CD4-positive, alpha-beta T cell treated with Interleukin-2 at 100 ng/mL for 4 hours (primary cell): ENCODE measurements at regions not wholly inside any gene's neighbourhood (a gene's known extent, or its start where the extent isn't known, plus 50 kb on each side); places are given as distances from the start of the nearest gene placed in this dataset.

Source experiments
- DNase-seq: peaks from one replicate; pipeline ENCODE4 v3.0.0-alpha.2; 2020; ENCODE audit warnings: low spot score

GRCh38 chr1:87615491-87615890 lies 286.8 kb downstream of the LMO4 start:
- no peak for DNase-seq

- DNase-seq, result no peak
These were observed 287.2 kb downstream of the LMO4 start for GRCh38 chr1:87615901-87616300.

GRCh38 chr1:87620807-87621206 lies 292.1 kb downstream of the LMO4 start:
- DNase-seq, result no peak

- DNase-seq, result no peak
These were observed 301.0 kb downstream of the LMO4 start for GRCh38 chr1:87629673-87630072.

- no peak for DNase-seq
These were observed 303.6 kb downstream of the LMO4 start for GRCh38 chr1:87632232-87632631.

GRCh38 chr1:87636198-87636892 lies 307.7 kb downstream of the LMO4 start:
- no peak for DNase-seq

- DNase-seq, result no peak
These were observed 310.0 kb downstream of the LMO4 start for GRCh38 chr1:87638636-87639035.

- DNase-seq, result no peak
These were observed 313.3 kb downstream of the LMO4 start for GRCh38 chr1:87641996-87642395.

GRCh38 chr1:87642581-87643221 lies 314.0 kb downstream of the LMO4 start:
- DNase-seq, result no peak

GRCh38 chr1:87644033-87644578 lies 315.4 kb downstream of the LMO4 start:
- DNase-seq, result no peak

- DNase-seq, result no peak
These were observed 316.0 kb downstream of the LMO4 start for GRCh38 chr1:87644579-87645190.

GRCh38 chr1:87647430-87648177 lies 318.9 kb downstream of the LMO4 start:
- no peak for DNase-seq

GRCh38 chr1:87648323-87649119 lies 319.8 kb downstream of the LMO4 start:
- no peak for DNase-seq

- no peak for DNase-seq
These were observed 321.6 kb downstream of the LMO4 start for GRCh38 chr1:87650306-87650705.

GRCh38 chr1:87652176-87652575 lies 323.5 kb downstream of the LMO4 start:
- no peak for DNase-seq

- DNase-seq, result no peak
These were observed 336.5 kb downstream of the LMO4 start for GRCh38 chr1:87665151-87665550.

- no peak for DNase-seq
These were observed 338.0 kb downstream of the LMO4 start for GRCh38 chr1:87666681-87667080.

- no peak for DNase-seq
These were observed 341.0 kb downstream of the LMO4 start for GRCh38 chr1:87669674-87670073.

- DNase-seq, result no peak
These were observed 344.6 kb downstream of the LMO4 start for GRCh38 chr1:87673309-87673708.

- DNase-seq, result no peak
These were observed 345.1 kb downstream of the LMO4 start for GRCh38 chr1:87673748-87674147.

GRCh38 chr1:87674791-87675190 lies 346.1 kb downstream of the LMO4 start:
- no peak for DNase-seq

GRCh38 chr1:87678266-87678665 lies 349.6 kb downstream of the LMO4 start:
- DNase-seq, result no peak
